Stimulated activated CD8-positive, alpha-beta memory T cell treated with anti-CD3 and anti-CD28 coated beads, Interleukin-7, amount 100 ng/mL, for 1 hour (primary cell): ENCODE measurements at regions not wholly inside any gene's neighbourhood (a gene's known extent, or its start where the extent isn't known, plus 50 kb on each side); places are given as distances from the start of the nearest gene placed in this dataset.

Source experiments
- DNase-seq, 2 donors: peaks; one replicate each; pipeline ENCODE4 v3.0.0-alpha.2; 2020; ENCODE audit warnings: low read depth in 2 of 2

DNA sequence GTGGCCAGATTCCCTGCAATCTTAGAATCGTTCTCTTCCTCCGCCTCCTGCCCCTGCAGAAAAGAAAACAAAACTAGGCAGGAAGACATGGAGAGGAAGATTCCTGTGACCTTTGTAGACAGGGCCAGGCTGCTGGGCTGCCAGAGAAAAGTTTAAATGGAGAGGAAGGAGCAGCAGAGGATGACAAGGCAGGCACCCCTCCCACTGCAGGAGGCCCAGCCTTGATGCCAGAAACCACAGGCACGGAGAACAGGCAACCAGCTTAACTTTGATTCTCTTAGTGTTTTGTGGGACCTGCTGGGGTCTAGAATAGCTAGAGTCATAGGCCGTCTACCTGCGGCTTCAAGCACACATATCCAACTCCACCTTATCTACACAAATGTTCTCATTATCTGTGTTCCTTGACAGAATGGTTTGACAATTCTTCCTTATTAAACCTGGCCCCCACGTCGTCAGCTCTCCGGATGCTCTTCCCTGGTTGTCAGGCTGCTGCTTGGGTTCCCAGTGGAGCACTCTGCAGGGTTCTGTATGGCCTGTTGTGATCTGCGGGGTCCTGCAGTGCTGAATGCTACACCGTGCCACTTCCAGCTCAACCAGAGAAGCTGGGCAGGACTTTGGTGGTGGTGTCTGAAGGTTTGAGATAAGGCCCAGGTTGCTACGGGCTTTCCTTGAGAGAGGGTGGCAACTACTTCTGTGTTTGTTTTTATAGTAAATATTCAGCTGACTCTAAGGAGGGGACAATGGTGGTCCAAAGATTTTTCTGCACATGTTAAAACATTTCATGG, 609.5 kb downstream of the AACS start:
- no peak for DNase-seq

DNA sequence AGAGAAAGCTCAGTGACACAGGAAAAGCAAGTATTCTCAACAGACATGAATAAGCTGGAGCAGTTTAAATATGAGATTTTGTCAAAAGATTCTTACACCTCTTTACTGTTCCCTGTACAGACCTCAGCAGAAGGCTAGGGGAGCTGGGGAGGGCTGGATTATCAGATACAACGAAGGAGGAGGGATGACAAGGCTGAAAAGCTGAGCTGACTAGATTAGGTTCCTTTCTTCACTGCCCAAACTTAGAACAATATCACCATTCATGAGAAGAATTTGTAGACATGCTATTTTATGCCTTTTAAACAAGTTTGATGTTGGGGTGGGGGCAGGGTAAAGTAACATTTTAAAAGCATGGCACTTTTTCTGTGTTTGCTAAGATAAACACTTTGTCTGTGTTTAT, 611.1 kb downstream of the AACS start:
- no peak for DNase-seq

DNA sequence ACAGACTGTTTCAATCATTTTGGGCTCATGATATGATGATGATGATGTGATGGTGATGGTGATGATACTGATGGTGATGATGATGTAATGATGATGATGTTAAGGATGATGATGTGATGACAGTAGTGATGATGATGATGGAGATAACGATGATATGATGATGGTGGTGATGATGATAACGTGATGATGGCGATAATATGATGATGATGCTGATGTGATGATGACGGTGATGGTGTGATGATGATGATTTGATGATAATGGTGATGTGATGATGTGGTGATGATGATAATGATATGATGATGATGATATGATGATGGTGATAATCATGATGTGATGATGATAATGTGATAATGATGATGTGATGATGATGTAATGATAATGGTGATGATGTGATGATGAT, 612.6 kb downstream of the AACS start:
- DNase-seq, result no peak

DNA sequence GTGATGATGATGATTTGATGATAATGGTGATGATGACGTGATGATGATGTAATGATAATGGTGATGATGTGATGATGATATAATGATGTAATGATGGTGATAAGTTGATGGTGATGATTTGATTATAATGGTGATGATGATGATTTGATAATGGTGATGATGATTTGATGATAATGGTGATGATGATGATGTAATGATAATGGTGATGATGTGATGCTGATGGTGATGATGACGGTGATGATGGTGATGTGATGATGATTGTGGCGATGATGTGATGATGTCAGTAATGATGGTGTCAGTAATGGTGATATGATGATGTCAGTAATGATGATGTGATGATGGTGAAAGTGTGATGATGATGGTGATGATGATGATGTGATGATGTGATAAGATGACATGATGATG, 613.4 kb downstream of the AACS start:
- DNase-seq, result no peak

DNA sequence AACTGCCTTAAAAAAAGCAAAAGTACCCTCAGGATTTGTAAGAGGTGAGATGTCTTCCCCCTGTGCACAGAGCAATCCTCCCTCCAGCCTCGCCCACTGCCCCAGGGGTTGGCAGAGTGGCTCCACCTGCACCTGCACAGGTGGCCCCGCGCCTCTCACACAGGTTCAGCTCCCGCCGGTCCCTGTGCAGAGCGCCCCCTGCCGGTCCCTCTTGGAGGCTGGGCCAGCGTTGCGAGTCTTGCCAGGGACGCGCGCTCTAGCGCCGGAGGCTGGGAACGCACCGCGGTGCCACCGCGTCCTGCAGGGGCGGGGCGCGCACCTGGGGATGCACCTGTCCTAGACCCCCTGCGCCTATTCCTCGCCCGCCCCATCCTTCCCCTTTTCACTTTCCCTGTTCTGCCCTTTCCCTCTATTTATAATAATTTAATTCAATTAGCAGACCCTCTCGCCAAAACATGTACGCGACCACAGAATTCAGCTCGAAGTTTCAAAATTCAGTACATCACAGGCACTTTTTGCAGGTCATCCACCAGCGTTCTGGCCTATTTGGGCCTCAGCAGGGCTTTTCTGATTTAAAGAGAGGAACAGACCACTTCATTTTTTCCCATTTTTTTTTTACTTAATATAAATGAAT, 618.6 kb downstream of the AACS start:
- DNase-seq, result no peak

DNA sequence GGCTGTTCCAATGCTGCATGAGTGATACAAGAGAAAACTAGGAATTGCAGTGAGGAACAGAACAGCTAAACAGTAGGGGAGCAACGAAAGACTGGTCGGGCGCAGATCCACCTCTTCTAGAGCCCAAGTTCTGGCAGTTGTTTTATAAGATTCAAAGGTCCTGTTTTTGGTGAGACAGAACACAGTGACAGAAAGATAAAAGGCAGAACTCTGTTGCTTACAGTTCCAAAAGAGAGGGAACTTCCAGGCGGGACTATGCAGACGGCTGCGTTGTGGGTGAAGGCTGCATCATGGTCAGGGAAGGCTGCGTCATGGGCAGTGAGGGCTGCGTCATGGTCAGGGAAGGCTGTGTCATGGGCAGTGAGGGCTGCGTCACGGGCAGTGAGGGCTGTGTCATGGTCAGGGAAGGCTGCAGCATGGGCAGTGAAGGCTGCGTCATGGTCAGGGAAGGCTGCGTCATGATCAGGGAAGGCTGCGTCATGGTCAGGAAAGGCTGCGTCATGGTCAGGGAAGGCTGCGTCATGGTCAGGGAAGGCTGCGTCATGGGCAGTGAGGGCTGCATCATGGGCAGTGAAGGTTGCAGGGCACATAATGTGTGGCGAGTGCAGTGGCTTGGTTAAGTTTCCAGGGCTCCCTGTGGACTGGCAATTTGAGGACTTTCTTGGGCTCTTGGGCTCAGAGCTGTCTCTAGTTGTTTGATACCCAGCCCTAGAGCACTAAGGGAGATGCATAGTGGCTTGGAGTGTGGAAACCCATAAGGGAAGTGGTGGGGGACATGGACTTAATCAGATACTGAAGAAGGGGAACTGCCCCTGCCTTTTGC, 619.9 kb downstream of the AACS start:
- DNase-seq, result no peak

DNA sequence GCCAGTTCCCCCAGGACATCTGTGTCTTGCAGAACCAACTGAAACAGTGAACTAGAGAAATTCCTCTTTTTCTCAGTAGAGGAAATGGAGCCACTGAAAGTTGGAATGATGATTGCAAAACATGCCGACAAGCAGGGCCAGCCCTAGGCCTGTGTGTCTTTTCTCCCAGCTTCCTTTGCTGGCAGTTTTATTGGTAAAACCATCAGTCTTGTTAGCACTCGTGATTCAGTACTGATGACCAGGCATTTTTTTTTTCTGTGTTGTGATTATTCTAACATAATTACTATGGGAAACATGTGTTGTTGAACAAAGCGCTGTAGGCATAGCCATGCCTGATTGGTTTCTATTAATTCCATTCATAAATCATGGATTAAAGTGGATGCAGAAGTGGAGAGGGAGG, 620.7 kb downstream of the AACS start:
- no peak for DNase-seq

DNA sequence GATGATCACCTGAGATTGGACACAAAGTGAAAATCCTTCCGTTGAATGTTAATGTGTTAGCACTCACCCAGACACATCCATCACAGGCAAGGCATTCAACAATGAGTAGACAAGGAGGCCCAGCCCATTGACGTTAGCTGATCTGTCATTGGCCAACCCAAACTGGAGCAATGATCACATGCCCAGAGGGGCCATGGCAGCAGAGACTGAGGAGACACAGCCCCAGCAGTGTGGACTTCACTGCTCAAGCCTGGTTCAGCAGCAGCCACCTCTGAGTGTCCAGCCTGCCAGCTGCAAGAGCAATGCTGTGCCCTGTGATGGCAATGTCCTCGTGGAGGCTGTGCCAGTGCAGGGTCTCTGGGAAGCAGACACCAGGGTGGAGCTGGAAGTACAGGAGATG, 622.2 kb downstream of the AACS start:
- DNase-seq, result no peak

DNA sequence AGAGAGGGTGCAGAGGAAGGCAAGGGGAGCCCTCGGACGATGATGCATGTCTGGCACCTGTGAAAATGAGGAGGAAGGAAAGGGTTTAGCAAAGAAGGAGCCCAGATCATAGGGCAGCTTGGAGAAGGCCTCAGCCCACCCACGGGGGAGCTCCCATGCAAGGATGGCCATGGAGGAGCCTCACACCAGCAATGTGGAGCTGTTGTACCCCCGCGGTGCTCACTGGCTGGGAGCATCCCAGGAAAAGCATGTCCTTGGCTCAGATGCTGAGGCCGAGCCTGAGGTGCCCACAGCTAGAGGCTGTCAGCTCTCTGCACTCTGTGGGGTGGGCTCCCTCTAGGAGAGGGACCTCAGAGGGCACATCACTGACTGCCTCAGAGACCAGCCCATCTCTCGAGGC, 622.6 kb downstream of the AACS start:
- no peak for DNase-seq

DNA sequence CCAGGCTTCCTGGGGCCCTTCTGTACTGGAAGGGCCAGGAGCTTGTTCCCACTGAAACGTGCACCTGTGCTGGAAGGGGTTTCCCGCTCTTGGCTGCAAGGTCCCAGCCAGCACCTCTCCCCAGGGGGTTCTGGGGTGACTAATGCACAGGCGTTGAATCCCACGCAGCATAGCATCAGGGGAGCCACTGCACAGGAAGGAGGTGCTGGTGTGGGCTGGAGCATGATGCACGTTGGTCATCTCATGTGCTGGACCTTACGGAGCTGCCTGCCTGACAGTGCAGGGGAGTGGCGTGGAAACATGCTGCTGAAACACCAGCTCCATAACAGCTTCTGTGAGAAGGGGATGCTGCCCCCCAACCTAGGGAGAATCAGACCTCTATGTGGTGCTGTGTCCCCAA, 623.0 kb downstream of the AACS start:
- no peak for DNase-seq

DNA sequence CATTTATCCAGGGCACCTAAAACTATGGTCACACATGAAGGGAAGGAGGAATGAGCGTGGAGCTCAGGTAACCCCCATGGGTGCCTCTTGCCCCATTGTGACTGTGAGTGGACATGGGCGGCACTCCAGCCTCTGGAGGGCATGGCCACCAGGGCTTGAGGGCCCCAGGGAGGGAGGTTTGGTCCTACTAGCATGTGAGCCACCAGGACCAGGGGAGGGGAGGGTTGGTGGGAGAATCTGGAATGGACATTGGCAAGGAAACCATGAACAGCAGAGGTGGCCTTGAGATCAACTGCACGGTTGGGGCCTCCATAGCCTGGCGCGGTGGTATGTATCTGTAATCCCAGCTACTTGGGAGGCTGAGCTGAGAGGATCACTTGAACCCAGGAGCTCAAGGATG, 623.6 kb downstream of the AACS start:
- no peak for DNase-seq

DNA sequence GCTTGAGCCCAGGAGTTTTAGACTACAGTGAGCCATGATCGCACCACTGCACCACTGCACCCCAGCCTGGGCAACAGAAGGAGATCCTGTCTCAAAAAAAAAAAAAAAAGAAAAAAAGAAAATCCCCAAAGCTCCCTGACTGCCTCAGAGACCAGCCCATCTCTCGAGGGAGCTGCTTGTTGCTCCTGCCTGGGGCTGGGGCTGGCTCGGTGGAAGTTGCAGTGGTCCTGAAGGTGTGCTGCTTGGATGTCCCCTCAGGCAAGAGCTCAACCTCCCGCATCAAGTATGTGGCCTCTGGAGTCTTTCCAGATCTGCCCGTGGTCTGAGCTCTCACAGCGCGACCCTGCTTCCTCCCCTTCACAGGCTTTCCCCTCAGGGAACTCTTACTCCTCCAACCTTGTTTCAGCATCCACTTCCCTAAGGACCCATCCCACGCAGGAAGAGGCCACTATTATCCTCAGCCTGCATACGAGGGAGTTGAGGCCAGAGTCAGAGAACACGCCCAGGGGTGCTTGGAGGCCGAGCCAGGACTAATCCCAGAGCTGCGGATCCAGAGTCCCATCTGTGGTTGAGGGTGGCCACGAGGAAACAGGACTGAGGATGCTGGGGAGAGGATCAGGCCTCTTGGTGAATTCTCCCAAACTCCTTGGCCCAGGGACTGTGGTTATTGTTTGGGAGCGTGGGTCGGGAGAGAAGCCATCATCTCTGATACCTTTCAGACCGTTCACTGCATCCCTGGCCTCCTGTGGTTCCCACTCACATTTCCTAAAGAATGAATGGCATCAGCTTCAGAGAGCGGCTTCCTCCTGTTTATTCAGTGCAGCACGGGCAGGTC, 624.6 kb downstream of the AACS start:
- no peak for DNase-seq

DNA sequence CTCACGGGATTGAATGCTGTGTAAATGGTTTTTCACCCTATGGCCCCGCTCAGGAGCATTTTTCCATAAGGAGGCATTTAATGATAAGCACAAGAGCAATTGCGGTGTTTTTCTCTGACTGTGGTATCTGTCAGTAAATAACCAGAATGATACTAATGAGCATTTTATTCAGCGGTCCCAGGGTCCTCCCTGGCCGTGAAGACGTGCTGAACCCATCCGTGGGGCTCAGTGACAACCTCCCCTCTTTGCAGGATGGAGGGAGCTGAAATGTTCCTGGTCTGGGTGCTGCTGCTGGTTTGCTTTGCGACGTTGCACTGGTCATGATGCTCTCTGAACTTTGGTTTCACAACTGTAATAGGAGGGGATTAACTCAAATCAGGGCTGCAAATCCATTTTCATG, 625.6 kb downstream of the AACS start:
- no peak for DNase-seq

DNA sequence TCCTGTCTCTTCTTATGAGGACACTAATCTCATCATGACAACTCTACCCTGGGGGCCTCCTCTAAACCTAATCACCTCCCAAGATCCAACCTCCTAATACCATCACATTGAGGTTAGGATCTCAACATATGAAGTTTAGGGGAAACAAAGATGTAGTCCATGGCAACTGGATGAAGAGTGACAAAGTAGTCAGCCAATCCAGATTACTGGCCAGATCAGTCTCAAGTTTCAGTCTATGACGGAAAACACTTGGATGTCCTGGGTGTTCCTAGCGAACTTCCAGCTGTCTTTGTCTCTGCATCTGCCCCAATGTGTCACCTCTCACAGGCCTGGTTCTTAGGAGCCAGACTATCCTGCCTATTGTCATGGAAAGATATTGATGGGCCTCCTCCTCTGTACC, 630.8 kb downstream of the AACS start:
- DNase-seq, result no peak

DNA sequence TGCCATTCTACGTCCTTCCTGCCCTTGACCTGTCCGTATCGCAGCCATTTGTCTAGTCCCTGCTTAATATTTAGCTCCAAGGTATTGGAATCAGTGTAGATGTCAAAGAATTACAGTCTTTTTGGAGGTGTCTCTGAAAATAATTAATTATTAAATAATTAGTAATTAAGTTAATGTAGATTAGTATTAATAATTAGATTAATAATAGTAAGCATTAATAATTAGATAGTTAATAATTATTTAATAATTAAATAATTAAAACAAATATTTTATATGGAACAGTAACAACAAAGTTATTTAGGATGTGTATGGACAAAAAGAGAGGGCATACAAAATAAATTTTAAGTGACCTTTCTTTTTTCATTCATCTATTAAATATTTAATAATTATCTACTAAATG, 639.6 kb downstream of the AACS start:
- no peak for DNase-seq

DNA sequence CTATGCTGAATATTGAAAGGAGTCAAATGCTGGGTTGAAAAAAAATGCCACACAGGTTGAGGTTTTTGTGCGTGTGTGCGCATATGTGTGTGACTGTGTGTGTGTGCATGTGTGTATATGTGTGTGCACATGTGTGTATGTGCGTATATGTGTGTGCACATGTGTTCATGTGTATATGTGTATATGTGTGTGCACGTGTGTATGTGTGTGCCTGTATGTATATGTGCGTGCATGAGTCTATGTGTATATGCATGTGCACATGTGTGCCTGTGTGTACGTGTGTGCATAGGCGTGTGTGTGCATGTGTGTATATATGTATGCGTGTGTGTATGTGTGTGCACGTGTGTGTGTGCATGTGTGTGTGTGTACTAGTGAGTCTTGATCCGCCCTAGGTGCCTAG, 655.7 kb downstream of the AACS start:
- no peak for DNase-seq

DNA sequence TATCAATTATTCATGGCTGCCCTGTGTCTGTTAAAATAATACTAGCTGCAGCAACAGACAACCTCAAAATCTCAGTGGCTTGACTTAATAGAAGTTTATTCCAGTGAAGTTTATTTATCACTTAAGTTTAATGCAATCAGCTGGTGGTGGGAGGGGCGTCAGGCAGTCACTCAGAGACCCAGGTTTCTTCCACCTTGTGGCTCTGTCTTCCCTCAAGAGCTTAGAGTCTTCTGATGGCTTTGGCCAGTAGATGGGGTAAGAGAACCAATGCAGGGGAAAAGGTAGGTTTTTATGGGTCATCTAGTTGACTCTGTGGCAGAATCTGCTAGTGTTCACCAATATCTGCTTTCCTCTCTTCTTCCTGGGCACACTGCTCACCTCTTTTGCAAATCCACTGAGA, 668.9 kb downstream of the AACS start:
- DNase-seq, result no peak

DNA sequence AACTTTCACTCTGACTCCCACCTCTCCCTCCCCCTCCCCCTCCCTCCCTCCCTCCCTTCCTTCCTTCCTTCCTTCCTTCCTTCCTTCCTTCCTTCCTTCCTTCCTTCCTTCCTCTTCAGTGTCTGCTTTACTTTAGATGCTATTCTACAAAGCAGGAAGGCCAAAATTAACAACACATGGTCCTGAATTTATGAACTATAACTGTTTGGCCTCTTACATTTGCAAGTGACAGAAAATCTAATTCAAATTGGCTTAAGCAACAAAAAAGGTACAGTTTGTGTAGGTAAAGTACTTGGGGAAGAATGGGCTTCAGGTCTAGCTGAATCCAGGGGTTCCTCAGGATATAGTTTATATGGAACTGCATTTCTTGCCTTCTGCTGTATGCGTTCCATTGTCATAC, 673.0 kb downstream of the AACS start:
- no peak for DNase-seq

DNA sequence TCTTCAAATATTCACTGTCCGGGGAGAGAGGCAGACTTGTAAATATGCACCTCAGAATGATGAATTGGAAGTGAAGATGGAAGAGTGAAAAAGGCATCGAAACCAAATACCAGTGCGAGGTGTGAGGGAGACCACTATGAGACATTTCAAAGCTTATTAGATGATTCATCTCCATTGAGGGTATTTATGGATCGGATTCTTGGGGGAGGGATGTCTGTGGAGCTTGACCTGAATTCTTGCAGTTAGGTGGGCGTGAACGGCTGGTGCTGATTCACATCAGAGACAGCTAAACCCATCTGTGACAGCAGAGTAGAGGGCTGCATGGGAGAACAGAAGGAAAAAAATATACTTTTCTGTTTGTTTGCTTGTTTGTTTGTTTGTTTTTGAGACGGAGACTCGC, 677.2 kb downstream of the AACS start:
- DNase-seq, result no peak

DNA sequence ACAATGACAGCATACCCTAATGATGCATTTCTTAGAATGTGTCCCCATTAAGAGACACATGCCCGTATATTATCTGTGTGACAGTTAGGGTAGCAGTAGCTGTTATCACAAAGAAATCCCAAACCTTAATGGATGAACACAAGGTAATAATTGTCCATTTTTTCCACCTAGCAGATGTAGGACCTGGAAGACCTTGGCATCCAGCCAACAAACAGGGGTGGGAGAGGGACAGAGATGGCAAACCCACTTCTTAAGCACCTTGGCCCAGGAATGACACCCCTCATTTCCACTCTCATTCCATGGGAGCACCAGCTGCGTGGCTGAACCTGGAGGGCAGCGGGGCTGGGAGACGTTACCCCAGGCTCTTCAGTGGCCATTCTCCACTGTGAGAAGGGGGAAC, 679.0 kb downstream of the AACS start:
- DNase-seq, result no peak

DNA sequence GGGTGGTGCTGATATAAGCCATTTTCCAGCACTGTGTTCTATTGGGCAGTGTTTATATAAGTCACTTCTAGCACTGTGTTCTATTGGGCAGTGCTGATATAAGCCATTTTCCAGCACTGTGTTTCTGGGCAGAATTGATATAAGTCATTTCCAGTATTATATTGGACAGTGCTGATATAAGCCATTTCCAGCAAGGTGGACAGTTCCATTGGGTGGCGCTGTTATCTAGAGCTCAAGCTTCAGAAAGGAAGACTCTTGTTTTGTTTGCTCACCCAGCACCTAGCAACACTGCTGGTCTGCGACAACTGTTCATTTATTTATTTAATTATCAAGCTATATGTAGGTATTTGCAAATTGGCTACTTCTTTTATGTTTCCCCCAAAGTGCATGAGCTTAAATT, 690.3 kb downstream of the AACS start:
- DNase-seq, result no peak

DNA sequence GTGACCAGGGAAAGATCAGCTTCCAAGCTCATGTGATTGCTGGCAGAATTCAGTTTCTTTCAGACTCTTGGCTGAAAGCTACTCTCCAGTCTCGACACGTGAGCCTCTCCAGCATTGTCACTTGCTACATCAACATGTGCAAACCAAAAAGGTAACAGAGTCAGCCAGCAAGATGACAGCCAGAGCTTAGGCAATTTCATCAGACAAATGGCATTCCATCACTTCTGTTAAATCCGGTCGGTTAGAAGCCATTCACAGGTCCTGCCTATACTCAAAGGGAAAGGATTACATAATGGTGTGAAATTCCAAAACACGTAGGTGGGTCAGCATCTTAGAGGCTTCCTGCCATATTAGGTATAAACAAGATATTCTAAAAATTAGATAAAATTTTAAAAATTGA, 700.9 kb downstream of the AACS start:
- no peak for DNase-seq
